ENCODE measurements at regions not wholly inside any gene's neighbourhood (a gene's known extent, or its start where the extent isn't known, plus 50 kb on each side); places are given as distances from the start of the nearest gene placed in this dataset.

DNA sequence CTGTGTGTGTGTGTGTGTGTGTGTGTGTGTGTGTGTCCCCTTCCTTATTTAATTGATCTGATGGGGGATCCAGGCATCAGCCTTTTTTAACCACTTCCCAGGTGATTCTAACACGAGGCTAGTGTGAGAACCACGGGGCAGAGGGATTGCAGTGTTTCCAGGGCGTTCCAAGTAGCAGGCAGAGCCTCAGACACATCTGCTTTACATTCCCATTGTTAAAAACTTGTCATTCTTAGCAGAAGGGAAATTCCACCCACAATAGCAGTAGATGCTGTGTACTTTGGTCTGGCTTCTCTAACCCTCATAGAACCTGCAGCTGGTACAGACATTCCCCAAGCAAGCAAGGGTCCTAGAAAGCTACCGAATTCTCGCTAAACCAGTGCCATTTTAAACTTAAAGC lies 81.9 kb upstream of the SLC30A5 start:
- TF ChIP-seq EZH2 (IDR thresholded peaks at IDR 0.05), result no peak
- TF ChIP-seq, protein P1, sequence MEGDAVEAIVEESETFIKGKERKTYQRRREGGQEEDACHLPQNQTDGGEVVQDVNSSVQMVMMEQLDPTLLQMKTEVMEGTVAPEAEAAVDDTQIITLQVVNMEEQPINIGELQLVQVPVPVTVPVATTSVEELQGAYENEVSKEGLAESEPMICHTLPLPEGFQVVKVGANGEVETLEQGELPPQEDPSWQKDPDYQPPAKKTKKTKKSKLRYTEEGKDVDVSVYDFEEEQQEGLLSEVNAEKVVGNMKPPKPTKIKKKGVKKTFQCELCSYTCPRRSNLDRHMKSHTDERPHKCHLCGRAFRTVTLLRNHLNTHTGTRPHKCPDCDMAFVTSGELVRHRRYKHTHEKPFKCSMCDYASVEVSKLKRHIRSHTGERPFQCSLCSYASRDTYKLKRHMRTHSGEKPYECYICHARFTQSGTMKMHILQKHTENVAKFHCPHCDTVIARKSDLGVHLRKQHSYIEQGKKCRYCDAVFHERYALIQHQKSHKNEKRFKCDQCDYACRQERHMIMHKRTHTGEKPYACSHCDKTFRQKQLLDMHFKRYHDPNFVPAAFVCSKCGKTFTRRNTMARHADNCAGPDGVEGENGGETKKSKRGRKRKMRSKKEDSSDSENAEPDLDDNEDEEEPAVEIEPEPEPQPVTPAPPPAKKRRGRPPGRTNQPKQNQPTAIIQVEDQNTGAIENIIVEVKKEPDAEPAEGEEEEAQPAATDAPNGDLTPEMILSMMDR (IDR thresholded peaks at IDR 0.05), result no peak

Data from neural progenitor cell (in vitro differentiated cells).